HFF-Myc (cell line): ENCODE measurements at regions not wholly inside any gene's neighbourhood (a gene's known extent, or its start where the extent isn't known, plus 50 kb on each side); places are given as distances from the start of the nearest gene placed in this dataset.

Source experiments
- DNase-seq: peaks from one replicate; pipeline ENCODE4 v3.0.0-alpha.2; 2011; ENCODE audit warnings: low read depth; ENCODE audit errors: extremely low read depth
- H3K4me3 ChIP-seq: replicated peaks from 2 replicates; pipeline ENCODE4 v1.5.1; 2011; ENCODE audit warnings: low read depth, mild to moderate bottlenecking, control low read depth, low read length
- CTCF ChIP-seq: IDR thresholded peaks from 2 replicates; pipeline ENCODE4 v1.5.1; 2012; ENCODE audit warnings: mild to moderate bottlenecking, low read depth, low read length, control low read depth; ENCODE audit errors: missing control alignments

GRCh38 chr12:68557011-68557730 lies 53.5 kb upstream of the RAP1B start:
- DNase-seq: no peak
- no peak for TF ChIP-seq CTCF
- H3K4me3 ChIP-seq: no peak overlapping the region

GRCh38 chr12:68559246-68559645 lies 51.5 kb upstream of the RAP1B start:
- H3K4me3 ChIP-seq: no peak overlapping the region
- TF ChIP-seq CTCF: no peak
- no peak for DNase-seq

- DNase-seq: peak; percentile 50
- no peak for TF ChIP-seq CTCF
- H3K4me3 ChIP-seq: no peak overlapping the region
Measured at GRCh38 chr12:68559984-68560850, 50.5 kb upstream of the RAP1B start.

- DNase-seq: peak; percentile 25
- no peak overlapping the region for H3K4me3 ChIP-seq
- TF ChIP-seq CTCF: no peak
Measured at GRCh38 chr12:68560851-68561422, 49.8 kb upstream of the RAP1B start.
